ENCODE measurements at regions not wholly inside any gene's neighbourhood (a gene's known extent, or its start where the extent isn't known, plus 50 kb on each side); places are given as distances from the start of the nearest gene placed in this dataset.
"Not testable (repeated sequence)": the region's sequence is repeated elsewhere in the genome, so short reads cannot be mapped to it uniquely, and the experiment has no call there.

DNA sequence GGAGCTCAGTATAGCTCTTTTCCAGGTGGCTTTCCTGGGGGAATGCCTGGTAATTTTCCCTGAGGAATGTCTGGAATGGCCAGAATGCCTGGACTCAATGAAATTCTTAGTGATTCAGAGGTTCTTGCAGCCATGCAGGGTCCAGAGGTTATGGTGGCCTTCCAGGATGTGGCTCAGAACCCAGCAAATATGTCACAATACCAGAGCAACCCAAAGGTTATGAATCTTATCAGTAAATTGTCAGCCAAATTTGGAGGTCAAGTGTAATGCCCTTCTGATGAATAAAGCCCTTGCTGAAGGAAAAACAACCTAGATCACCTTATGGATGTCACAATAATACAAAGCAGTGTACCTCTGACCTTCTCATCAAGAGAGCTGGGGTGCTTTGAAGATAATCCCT is 100.3 kb downstream of the TMEM167A start:
- TF ChIP-seq, protein P1, sequence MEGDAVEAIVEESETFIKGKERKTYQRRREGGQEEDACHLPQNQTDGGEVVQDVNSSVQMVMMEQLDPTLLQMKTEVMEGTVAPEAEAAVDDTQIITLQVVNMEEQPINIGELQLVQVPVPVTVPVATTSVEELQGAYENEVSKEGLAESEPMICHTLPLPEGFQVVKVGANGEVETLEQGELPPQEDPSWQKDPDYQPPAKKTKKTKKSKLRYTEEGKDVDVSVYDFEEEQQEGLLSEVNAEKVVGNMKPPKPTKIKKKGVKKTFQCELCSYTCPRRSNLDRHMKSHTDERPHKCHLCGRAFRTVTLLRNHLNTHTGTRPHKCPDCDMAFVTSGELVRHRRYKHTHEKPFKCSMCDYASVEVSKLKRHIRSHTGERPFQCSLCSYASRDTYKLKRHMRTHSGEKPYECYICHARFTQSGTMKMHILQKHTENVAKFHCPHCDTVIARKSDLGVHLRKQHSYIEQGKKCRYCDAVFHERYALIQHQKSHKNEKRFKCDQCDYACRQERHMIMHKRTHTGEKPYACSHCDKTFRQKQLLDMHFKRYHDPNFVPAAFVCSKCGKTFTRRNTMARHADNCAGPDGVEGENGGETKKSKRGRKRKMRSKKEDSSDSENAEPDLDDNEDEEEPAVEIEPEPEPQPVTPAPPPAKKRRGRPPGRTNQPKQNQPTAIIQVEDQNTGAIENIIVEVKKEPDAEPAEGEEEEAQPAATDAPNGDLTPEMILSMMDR (IDR thresholded peaks at IDR 0.05), result not testable (repeated sequence)
- not testable (repeated sequence) for TF ChIP-seq POLR2A (IDR thresholded peaks at IDR 0.05)

Data from transverse colon (tissue), 3 donors.